K562 (cell line): ENCODE measurements at regions not wholly inside any gene's neighbourhood (a gene's known extent, or its start where the extent isn't known, plus 50 kb on each side); places are given as distances from the start of the nearest gene placed in this dataset.

Experiments
- ETV1 ChIP-seq: fragments of 450-650 bp; conservative IDR thresholded peaks from 2 replicates; pipeline ENCODE4 v1.6.1; 2016; ENCODE audit warnings: missing genetic modification characterization, control low read depth, low read depth, missing compliant biosample characterization
- FOXP4 ChIP-seq: sonication (generic); formaldehyde crosslinking; IDR thresholded peaks from 2 replicates; pipeline ENCODE4 v1.8.0; 2022; ENCODE audit warnings: mild to moderate bottlenecking, missing genetic modification reagents, borderline replicate concordance
- HCFC1 ChIP-seq: IDR thresholded peaks from 2 replicates; pipeline ENCODE4 v1.6.1; 2012; ENCODE audit warnings: low read depth, low read length, improper control_type of control experiment
- HINFP ChIP-seq: fragments of 450-650 bp; conservative IDR thresholded peaks from 2 replicates; pipeline ENCODE4 v1.6.1; 2016; ENCODE audit warnings: missing genetic modification characterization, low read depth, mild to moderate bottlenecking, control low read depth, missing compliant biosample characterization
- HOMEZ ChIP-seq: fragments of 250-450 bp; sonication (Bioruptor Pico); IDR thresholded peaks from 2 replicates; pipeline ENCODE4 v1.4.0; 2020; ENCODE audit warnings: mild to moderate bottlenecking, moderate library complexity
- JUND ChIP-seq, 2 experiments: IDR thresholded peaks; 2 replicates in 1 of 2; 3 replicates in 1 of 2; pipeline ENCODE4 v1.6.1; 2011; ENCODE audit warnings: borderline replicate concordance in 2 of 2, low read depth in 2 of 2, low read length in 2 of 2, improper control_type of control experiment in 1 of 2, missing biosample characterization in 1 of 2, missing genetic modification characterization in 1 of 2, missing genetic modification reagents in 1 of 2
- NONO ChIP-seq, 2 experiments: fragments of 200-400 bp in 1 of 2; fragments of 450-650 bp in 1 of 2; formaldehyde crosslinking in 1 of 2; IDR thresholded peaks; 2 replicates each; pipeline ENCODE4 v1.6.1; 2017; ENCODE audit warnings: low read depth in 2 of 2, mild to moderate bottlenecking in 2 of 2, moderate library complexity in 2 of 2, low read length in 1 of 2
- NRF1 ChIP-seq, 2 experiments: fragments of 450-650 bp; IDR thresholded peaks in 1 of 2; conservative IDR thresholded peaks in 1 of 2; 2 replicates each; pipeline ENCODE4 v1.6.1; 2014; ENCODE audit warnings: mild to moderate bottlenecking in 2 of 2
- PPARD ChIP-seq: fragments of 250-450 bp; sonication (Bioruptor Pico); IDR thresholded peaks from 2 replicates; pipeline ENCODE4 v1.8.0; 2022; ENCODE audit warnings: inconsistent platforms, mild to moderate bottlenecking, moderate library complexity
- RERE ChIP-seq: sonication (generic); formaldehyde crosslinking; IDR thresholded peaks from 2 replicates; pipeline ENCODE4 v1.8.0; 2023; ENCODE audit warnings: missing genetic modification reagents, mild to moderate bottlenecking, borderline replicate concordance
- SMARCA4 ChIP-seq: fragments of 450-650 bp; IDR thresholded peaks from 2 replicates; pipeline ENCODE4 v1.6.1; 2016
- TCFL5 ChIP-seq: fragments of 250-450 bp; sonication (Bioruptor Pico); conservative IDR thresholded peaks from 2 replicates; pipeline ENCODE4 v1.6.1; 2021; ENCODE audit warnings: mild to moderate bottlenecking, moderate library complexity, matching md5 sums
- U2AF2 ChIP-seq: fragments of 200-400 bp; formaldehyde crosslinking; optimal IDR thresholded peaks from 2 replicates; pipeline ENCODE3; 2017; ENCODE audit warnings: low read depth, mild to moderate bottlenecking, low read length
- ZNF586 ChIP-seq: fragments of 450-650 bp; formaldehyde crosslinking; conservative IDR thresholded peaks from 2 replicates; pipeline ENCODE4 v1.4.0; 2020; ENCODE audit warnings: mild to moderate bottlenecking, moderate library complexity

- TF ChIP-seq FOXP4 (CRISPR knock-in tag): no peak
- no peak for TF ChIP-seq PPARD (CRISPR knock-in tag)
- TF ChIP-seq U2AF2: no peak
- TF ChIP-seq HCFC1: no peak
- TF ChIP-seq TCFL5 (CRISPR knock-in tag): no peak
- TF ChIP-seq HINFP: no peak
- TF ChIP-seq NONO (IDR thresholded peaks at IDR 0.05; ENCODE audit: low read depth in 2 of 2, low read length in 1 of 2): no peak
- TF ChIP-seq HOMEZ (CRISPR knock-in tag): no peak
- no peak for TF ChIP-seq JUND (IDR thresholded peaks at IDR 0.05; ENCODE audit: borderline replicate concordance, low read depth, low read length)
- no peak for TF ChIP-seq JUND (tag; IDR thresholded peaks at IDR 0.05; ENCODE audit: borderline replicate concordance, low read depth, low read length)
- TF ChIP-seq ZNF586 (CRISPR knock-in tag): 0 out of 2 replicates have a peak, but pooled peaks have one; percentile 50
- no peak for TF ChIP-seq SMARCA4
- TF ChIP-seq NRF1 (conservative IDR thresholded peaks at IDR 0.05 in 1 of 2, IDR thresholded peaks at IDR 0.05 in 1 of 2): no peak
- TF ChIP-seq RERE: no peak
- no peak for TF ChIP-seq ETV1 (tag)
Measured at GRCh38 chr6:27130668-27131428, 116.7 kb upstream of the PRSS16 start (continued).
